HG03103 (cell line): ENCODE measurements at regions not wholly inside any gene's neighbourhood (a gene's known extent, or its start where the extent isn't known, plus 50 kb on each side); places are given as distances from the start of the nearest gene placed in this dataset.
"Not testable (repeated sequence)": the region's sequence is repeated elsewhere in the genome, so short reads cannot be mapped to it uniquely, and the experiment has no call there.

ENCODE experiments used
- ATAC-seq: cut with Tn5 transposase; IDR thresholded peaks from one replicate; pipeline ENCODE4 v1.9.1; 2021; ENCODE audit warnings: low read depth; ENCODE audit not compliant: unreplicated experiment

GRCh38 chr7:10632712-10633111, 341.0 kb upstream of the PHF14 start:
- no peak for ATAC-seq

DNA sequence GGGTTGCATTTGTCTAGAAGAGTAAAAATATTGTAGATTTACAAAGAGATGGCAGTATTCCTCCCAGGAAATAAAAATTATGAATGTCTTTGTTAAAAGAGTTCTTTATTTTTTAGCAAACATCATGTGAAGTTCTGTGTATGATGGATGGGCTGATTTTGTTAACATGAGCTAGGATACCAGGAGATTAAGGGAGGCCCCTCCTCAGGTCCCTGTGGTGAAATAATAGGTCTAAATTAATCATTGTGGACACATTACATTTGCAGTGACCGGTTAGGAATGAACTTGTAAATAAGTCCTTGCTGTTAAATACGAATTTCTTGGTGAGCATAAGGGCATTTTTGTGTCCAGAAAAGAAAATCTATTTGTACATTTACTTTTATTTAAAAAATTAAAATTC, 339.4 kb upstream of the PHF14 start:
- no peak for ATAC-seq

DNA sequence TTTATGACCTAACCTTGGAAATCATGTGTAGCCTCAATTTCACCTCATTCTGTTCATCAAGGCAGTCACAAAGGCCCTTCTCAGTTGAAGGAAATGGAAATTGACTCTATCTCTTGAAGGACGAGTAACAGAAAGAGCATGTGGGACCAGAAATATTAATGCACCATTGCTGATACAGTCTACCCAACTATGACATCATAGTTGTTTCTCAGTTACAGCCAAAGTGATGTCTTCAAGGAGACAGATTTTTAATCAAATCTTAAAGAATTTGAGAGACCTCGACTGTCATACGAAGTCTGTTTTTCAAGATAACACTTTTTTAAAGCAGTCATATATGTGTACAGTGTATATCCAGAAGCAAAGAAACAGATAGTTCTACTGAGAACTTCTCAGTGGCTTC, 335.7 kb upstream of the PHF14 start:
- ATAC-seq: no peak

- ATAC-seq: no peak
These were observed 330.1 kb upstream of the PHF14 start for GRCh38 chr7:10643545-10643944.

- ATAC-seq: no peak
These were observed 328.8 kb upstream of the PHF14 start for GRCh38 chr7:10644849-10645248.

GRCh38 chr7:10646194-10646593, 327.5 kb upstream of the PHF14 start:
- no peak for ATAC-seq

- ATAC-seq: no peak
These were observed 325.4 kb upstream of the PHF14 start for GRCh38 chr7:10648289-10648688.

GRCh38 chr7:10649120-10649519, 324.6 kb upstream of the PHF14 start:
- not testable (repeated sequence) for ATAC-seq

DNA sequence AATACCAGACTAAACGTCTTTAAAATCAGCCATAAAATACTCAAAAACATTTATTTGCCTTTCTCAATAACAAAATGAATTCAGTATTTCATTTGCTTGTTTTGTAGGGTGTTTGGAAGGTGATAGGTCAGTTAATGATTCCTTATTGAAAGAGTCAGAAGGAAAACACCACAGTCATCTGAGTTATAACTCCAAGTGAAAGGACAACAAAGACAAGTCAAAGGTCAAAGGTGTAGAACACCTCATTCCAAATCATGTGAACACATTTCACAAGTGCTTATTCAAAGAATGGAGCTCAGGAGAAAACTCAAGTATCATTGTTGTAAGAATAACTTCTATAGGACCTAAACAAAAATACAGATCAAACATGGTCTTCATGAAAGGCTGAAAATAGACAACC, 318.6 kb upstream of the PHF14 start:
- no peak for ATAC-seq

- no peak for ATAC-seq
These were observed 316.5 kb upstream of the PHF14 start for GRCh38 chr7:10657201-10657600.

DNA sequence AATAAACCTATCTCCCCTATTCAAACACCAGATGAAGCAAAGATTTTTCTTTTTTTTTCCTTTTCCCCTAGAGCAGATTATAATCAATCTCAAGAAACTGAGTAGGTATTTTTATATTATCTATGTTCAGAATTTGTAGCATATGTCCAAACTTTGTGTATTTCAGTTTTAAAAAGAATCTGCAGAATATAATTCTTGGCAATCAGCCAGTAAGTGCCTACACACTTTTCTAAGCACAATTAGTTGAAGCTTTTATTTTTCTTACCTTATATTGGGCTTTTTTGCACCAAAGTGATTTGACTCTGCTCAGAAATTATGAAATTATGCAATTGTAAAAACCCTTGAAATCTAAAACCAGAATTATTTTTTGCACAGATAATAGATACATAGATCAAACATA, 315.8 kb upstream of the PHF14 start:
- ATAC-seq: no peak

DNA sequence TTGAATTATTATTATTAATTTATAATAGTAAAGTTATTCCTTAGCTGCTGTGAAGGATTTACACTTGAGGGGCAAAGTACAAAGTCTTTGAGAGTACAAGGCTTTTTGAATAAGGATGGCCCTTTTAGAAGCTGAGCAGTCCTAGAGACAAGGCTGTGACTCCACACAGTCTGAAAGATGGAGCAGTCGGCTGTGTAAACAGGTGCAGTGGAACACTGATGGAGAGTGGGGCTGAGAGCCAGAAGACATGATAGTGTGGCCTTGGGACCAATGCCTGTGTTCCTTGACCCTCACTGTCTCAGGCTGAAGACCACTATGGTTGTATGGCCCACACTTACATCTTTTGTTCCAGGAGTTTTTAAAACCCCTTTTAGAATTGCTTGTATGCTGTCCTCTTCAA, 311.2 kb upstream of the PHF14 start:
- no peak for ATAC-seq

DNA sequence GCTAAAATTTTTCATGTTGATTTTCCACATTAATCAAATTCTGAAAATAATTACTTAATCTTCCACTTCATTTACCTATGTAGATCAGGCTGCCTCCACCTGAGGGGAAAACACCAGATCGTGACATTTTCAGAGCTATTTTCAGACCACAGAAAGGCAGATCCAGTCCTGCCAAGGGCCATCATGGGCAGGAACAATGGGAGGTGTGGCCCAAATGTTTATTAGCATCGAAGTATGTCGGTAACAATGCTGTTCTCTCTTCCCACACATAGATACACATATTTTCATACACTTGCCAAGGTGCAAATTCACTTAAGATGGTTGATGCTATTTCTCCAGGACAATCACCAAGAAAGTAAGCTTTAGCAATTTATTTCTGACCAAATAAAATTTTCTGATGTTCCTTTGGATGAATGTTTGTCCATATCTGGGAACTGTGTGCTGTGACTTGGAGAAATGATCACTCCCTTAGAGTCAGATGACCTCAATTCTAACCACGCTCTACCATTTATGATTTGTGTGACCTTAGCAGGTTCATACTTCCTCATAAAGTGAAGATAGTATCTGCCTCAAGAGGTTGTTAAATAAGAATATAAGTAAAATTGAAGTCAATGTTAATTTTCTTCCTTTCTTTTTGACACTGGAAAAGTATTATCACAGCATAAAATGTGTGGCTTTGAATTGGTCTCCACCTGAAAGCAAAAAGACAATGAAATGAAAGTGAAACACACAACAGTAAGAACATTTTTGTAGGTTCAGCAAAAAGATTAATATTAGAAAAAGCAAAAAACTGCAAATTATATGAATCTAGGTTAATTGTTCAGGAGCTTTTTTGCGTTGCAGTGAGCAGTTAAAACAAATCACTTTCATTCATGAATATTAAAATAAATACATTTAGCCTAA, 310.4 kb upstream of the PHF14 start:
- ATAC-seq: no peak

DNA sequence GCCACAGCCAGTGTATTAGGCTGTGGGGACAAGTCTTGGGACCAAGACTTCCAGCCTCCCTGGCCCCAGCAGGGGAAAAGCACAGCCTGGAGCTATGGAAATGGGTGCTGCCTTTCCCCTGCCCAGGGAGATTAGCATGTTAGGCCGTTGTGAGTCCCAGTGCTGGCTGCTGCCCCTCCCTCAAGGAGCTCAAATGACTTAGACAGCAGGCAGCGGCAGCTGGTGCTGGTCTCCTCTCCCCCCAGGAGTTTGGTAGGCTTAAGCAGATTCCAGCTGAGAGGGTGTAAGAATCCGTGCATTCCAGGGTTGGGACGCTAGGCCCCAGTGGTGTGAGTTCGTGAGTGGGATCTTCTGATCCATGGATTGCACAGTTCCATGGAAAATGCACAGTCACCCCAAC, 301.5 kb upstream of the PHF14 start:
- ATAC-seq: no peak

DNA sequence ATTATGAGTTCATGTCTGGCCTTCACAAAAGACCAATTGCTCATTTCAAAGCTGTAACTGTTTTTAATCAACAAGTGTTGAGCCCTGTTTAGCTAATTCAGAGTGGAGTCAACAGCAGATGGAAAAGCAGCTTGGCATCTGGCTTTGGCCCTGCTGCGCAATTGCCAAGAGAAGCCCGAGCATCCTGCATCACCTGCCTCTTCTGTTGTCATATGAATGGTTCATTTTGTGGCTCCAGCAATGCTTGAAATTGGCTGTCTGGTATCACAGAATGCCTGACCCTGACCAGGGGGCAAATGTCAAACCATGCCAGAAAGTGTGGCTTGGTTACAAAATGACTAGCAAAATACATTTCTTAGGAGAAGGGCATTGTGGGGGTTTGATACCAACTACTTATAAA, 296.5 kb upstream of the PHF14 start:
- no peak for ATAC-seq

GRCh38 chr7:10677668-10678232, 295.9 kb upstream of the PHF14 start:
- ATAC-seq: no peak

DNA sequence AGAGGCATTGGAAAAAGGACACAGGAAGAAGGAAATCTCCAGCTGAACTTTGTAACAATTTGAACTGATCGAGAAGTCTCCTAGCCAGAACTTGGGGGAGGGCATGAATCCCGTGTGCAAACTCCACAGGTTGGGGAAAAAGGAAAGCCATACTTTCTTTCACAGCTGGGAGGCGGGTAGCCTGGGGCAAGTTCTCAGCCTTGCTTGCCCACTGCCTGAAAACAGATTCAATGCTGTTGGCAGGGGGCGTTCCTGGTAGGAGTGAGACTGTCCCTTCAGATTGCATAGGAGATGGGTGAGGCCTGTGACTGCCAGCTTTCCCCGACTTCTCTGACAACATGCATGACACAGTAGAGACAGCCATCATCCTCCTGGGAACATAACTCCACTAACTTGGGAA, 289.1 kb upstream of the PHF14 start:
- no peak for ATAC-seq

DNA sequence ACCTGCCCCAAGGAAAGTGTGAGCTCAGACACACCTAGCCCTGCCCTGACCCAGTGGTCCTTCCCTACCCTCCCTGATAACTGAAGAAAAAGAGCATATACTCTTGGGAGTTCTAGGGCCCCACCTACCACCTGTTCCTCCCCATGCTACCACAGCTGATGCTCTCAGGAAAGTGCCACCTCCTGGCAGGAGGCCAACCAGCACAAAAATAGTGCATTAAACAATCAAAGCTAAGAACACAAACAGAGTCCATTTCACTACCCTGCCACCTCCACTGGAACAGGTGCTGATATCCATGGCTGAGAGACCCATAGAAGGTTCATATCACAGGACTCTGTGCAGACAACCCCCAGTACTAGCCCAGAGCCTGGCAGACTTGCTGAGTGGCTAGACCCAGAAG, 288.6 kb upstream of the PHF14 start:
- ATAC-seq: no peak

- ATAC-seq: no peak
These were observed 285.1 kb upstream of the PHF14 start for GRCh38 chr7:10688544-10688943.

GRCh38 chr7:10696064-10696463, 277.6 kb upstream of the PHF14 start:
- no peak for ATAC-seq

DNA sequence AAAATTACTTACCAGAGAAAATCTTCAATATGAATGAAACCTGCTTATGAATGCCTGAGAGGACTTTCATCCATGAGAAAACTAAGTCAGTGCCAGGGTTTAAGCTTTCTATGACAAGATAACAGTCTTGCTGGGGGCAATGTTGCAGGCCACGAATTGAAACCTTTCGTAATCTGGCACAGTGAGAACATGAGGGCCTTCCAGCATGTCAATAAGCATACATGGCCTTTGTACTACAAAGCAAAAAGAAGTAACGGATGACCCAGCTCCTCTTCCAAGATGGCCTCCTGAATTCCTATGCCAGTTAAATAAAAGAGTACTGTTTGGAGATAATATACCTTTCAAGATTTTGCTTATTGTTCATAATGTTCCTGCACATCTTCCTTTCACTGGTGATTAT, 270.6 kb upstream of the PHF14 start:
- ATAC-seq: no peak

GRCh38 chr7:10703981-10704380, 269.7 kb upstream of the PHF14 start:
- ATAC-seq: no peak
